ENCODE measurements at regions not wholly inside any gene's neighbourhood (a gene's known extent, or its start where the extent isn't known, plus 50 kb on each side); places are given as distances from the start of the nearest gene placed in this dataset.

DNA sequence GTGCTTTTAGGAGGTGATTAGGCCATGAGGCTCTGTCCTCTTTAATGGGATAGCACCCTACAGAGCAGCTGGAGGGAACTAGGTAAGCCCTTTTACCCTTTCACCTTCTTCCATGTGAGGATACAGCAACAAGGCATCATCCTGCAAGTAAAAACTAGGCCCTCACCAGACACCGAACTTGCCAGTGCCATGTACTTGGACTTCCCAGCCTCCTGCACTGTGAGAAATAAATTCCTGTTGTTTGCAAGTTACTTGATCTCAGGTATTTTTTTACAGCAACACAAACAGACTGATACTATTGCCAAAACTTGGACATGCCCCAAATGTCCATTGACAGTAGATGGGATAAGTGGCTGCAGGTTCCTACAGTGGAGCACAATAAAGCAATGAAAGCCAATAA, 85.8 kb upstream of the MAP1LC3B2 start:
- ChIA-PET CTCF (no interaction called here), POLR2A (no interaction called here)
- no peak for DNase-seq (ENCODE audit: low read depth)
- Histone ChIP-seq H3K4me3 (ENCODE audit: low read depth, low read length) (no peak overlapping the region), H3K27me3 (ENCODE audit: control insufficient read depth, insufficient read depth, low read length) (peaks cover 2% of the 10 kb centered on the region; the same call in 1 of the 2 replicates), H3K36me3 (ENCODE audit: control insufficient read depth, insufficient read depth, low read length) (no peaks in the 10 kb centered on the region)
- TF ChIP-seq, protein P1, sequence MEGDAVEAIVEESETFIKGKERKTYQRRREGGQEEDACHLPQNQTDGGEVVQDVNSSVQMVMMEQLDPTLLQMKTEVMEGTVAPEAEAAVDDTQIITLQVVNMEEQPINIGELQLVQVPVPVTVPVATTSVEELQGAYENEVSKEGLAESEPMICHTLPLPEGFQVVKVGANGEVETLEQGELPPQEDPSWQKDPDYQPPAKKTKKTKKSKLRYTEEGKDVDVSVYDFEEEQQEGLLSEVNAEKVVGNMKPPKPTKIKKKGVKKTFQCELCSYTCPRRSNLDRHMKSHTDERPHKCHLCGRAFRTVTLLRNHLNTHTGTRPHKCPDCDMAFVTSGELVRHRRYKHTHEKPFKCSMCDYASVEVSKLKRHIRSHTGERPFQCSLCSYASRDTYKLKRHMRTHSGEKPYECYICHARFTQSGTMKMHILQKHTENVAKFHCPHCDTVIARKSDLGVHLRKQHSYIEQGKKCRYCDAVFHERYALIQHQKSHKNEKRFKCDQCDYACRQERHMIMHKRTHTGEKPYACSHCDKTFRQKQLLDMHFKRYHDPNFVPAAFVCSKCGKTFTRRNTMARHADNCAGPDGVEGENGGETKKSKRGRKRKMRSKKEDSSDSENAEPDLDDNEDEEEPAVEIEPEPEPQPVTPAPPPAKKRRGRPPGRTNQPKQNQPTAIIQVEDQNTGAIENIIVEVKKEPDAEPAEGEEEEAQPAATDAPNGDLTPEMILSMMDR (IDR thresholded peaks at IDR 0.05; ENCODE audit: insufficient read depth, low read depth, low read length) = no peak

DNA sequence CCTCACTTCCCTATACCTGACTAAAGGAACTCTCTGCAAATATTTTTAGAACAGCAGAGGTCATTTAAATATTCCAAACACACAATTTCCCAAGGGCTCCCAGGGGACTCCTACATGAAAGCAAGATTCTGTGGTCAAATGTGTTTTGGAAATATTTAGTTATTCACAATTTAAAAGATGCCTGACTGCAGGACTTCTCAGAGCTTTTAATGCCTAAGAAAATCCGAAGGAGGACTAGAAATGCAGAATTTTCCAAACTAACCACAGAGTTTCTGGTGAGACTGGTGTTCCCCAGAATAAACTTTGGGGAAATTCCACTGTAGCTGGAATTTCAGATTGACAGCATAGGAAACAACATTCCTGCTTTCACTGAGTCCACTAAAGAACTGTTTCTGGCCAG, 84.8 kb upstream of the MAP1LC3B2 start:
- Histone ChIP-seq H3K36me3 (ENCODE audit: control insufficient read depth, insufficient read depth, low read length) (no peaks in the 10 kb centered on the region), H3K27me3 (ENCODE audit: control insufficient read depth, insufficient read depth, low read length) (peaks cover 2% of the 10 kb centered on the region; the same call in 1 of the 2 replicates), H3K4me3 (ENCODE audit: low read depth, low read length) (no peak overlapping the region)
- ChIA-PET POLR2A (no interaction called here), CTCF (no interaction called here)
- TF ChIP-seq, protein P1 (IDR thresholded peaks at IDR 0.05; ENCODE audit: insufficient read depth, low read depth, low read length) = no peak
- no peak for DNase-seq (ENCODE audit: low read depth)

DNA sequence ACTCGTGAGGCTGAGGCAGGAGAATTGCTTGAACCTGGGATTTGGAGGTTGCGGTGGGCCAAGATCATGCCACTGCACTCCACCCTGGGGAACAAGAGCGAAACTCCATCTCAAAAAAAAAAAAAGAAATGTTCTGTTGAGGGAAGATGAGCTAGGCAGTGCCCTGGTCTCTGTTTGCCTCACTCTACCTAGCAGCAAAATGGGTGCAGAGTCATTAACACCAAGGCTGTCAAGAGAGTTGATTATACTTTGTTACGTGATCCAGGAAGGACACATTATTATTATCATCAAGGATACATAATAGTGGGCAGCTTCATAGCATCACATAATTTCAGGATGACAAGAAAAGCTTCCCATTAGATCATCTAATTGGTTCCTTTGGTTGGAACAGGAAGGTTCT, 84.3 kb upstream of the MAP1LC3B2 start:
- Histone ChIP-seq H3K27me3 (ENCODE audit: control insufficient read depth, insufficient read depth, low read length) (peaks cover 2% of the 10 kb centered on the region; the same call in 1 of the 2 replicates), H3K4me3 (ENCODE audit: low read depth, low read length) (no peak overlapping the region), H3K36me3 (ENCODE audit: control insufficient read depth, insufficient read depth, low read length) (no peaks in the 10 kb centered on the region)
- ChIA-PET POLR2A (no interaction called here), CTCF (no interaction called here)
- TF ChIP-seq, protein P1 (IDR thresholded peaks at IDR 0.05; ENCODE audit: insufficient read depth, low read depth, low read length) = no peak
- no peak for DNase-seq (ENCODE audit: low read depth)

DNA sequence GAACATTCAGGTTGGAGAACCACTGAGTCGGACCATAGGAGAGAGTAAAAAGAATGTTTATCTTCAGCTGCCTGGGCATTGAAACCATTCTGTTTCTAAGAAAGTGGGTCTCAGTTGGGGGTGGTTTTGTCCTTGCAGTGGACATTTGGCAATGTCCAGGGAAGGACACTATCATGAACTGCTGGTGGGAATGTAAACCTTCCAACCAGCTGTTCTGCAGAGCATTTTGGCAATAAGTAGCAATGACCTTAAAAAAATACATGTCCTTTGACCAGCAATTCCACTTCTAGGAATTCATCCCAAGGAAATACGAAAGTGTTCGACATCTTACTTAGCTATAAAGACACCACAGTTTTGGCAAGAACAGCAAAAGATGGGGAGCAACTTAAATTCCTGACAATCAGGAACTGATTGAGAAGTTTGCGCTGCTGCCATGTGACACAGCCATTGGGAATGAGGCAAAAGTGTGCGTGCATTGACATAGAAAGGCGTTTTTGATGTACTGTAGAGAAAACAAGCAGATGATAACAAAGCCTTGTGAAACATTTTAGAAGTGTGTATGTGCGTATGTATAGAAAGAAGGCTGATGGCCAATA, 82.9 kb upstream of the MAP1LC3B2 start:
- TF ChIP-seq, protein P1 (IDR thresholded peaks at IDR 0.05; ENCODE audit: insufficient read depth, low read depth, low read length) = no peak
- no peak for DNase-seq (ENCODE audit: low read depth)
- POLR2A ChIA-PET = no interaction called here
- CTCF ChIA-PET = no interaction called here
- H3K36me3 ChIP-seq (ENCODE audit: control insufficient read depth, insufficient read depth, low read length) = no peaks in the 10 kb centered on the region
- no peak overlapping the region for H3K4me3 ChIP-seq (ENCODE audit: low read depth, low read length)
- H3K27me3 ChIP-seq (ENCODE audit: control insufficient read depth, insufficient read depth, low read length) = peaks cover 2% of the 10 kb centered on the region; the same call in 1 of the 2 replicates

DNA sequence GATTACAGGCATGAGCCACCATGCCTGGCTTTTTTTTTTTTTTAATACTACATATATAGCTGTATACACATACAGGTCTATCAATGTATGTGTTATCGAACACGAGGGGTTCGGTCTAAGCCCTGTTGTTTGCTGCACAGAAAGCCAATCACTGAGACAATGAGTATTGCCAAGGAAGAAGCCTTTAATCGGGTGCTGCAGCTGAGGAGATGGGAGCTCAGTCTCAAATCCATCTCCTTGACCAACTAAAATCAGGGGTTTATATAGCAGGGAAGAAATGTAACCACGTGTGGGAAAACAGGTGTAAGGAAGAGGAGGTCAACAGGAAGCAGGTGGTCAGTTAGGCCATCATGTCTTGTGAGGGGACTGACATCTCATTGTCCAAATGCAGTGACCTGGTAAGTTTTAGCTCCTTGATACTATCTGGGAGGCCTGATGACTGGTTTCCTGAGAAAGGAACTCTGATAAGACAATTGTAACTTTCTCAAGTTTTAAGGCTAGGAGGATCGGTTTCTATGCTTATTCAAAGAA, 80.9 kb upstream of the MAP1LC3B2 start:
- POLR2A ChIA-PET = no interaction called here
- no peaks in the 10 kb centered on the region for H3K36me3 ChIP-seq (ENCODE audit: control insufficient read depth, insufficient read depth, low read length)
- peaks cover 2% of the 10 kb centered on the region for H3K27me3 ChIP-seq (ENCODE audit: control insufficient read depth, insufficient read depth, low read length)
- DNase-seq (ENCODE audit: low read depth) = no peak
- H3K4me3 ChIP-seq (ENCODE audit: low read depth, low read length) = no peak overlapping the region
- TF ChIP-seq, protein P1 (IDR thresholded peaks at IDR 0.05; ENCODE audit: insufficient read depth, low read depth, low read length) = no peak
- CTCF ChIA-PET = interaction anchor here (0.8 kb wide), 1 partner anchor 121 kb away, joined by 3 read pairs; no protein-coding TSS in a partner anchor
